ENCODE measurements at regions not wholly inside any gene's neighbourhood (a gene's known extent, or its start where the extent isn't known, plus 50 kb on each side); places are given as distances from the start of the nearest gene placed in this dataset.

- DNase-seq (ENCODE audit: low read depth, low spot score), result no peak
- ChIA-PET CTCF (no interaction called here), RAD21 (ENCODE audit: low non-redundant PET in 1 of 2, low total read pairs in 2 of 2, uncharacterized antibody in 2 of 2, unreplicated experiment in 2 of 2) (no interaction called here), POLR2A (no interaction called here)
- no peaks in the 10 kb centered on the region for H3K4me1 ChIP-seq (ENCODE audit: control insufficient read depth in 1 of 2, insufficient read depth in 2 of 2, low read length in 2 of 2)
- no peaks in the 10 kb centered on the region for H3K27me3 ChIP-seq (ENCODE audit: insufficient read depth, low read length)
- no peaks in the 10 kb centered on the region for H4K20me1 ChIP-seq (ENCODE audit: insufficient read depth)
- H3K79me2 ChIP-seq (ENCODE audit: insufficient read depth, low read length), result no peaks in the 10 kb centered on the region
- H3K36me3 ChIP-seq (ENCODE audit: control insufficient read depth in 1 of 2, insufficient read depth in 2 of 2, low read length in 2 of 2), result no peaks in the 10 kb centered on the region
- BruUV-seq (replicated peaks), result no TSS peak
- no peaks in the 10 kb centered on the region for H3K9me3 ChIP-seq (ENCODE audit: control insufficient read depth in 1 of 2, insufficient read depth in 1 of 2, low read depth in 1 of 2, low read length in 2 of 2)
- no peak overlapping the region for H3K27ac ChIP-seq (ENCODE audit: low read depth, low read length)
- H3K9me2 ChIP-seq (ENCODE audit: insufficient read depth), result no peaks in the 10 kb centered on the region
- no peak overlapping the region for H3K9ac ChIP-seq (ENCODE audit: low read length)
- no peak for ATAC-seq
- no peak overlapping the region for H3K4me2 ChIP-seq (ENCODE audit: low read length)
- no peak overlapping the region for H2AFZ ChIP-seq (ENCODE audit: low read depth, low read length, poor library complexity, severe bottlenecking)
- no peak overlapping the region for H3K4me3 ChIP-seq (replicated peaks in 1 of 2; ENCODE audit: low read depth in 1 of 2, low read length in 2 of 2)
- intact Hi-C loops (cut with micrococcal nuclease), result no loop called here
- TF ChIP-seq SIN3A (IDR thresholded peaks at IDR 0.05; ENCODE audit: low read depth), result no peak
- no peak for TF ChIP-seq POLR2A (IDR thresholded peaks at IDR 0.05; ENCODE audit: borderline replicate concordance, extremely low read depth, insufficient read depth, insufficient read length)
- no peak for TF ChIP-seq ZFX (IDR thresholded peaks at IDR 0.05)
- no peak for TF ChIP-seq FOSL1 (IDR thresholded peaks at IDR 0.05; ENCODE audit: low read depth)
- TF ChIP-seq, protein P1, sequence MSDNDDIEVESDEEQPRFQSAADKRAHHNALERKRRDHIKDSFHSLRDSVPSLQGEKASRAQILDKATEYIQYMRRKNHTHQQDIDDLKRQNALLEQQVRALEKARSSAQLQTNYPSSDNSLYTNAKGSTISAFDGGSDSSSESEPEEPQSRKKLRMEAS (IDR thresholded peaks at IDR 0.05), result no peak
- TF ChIP-seq JUND (IDR thresholded peaks at IDR 0.05), result no peak
- TF ChIP-seq RAD21 (IDR thresholded peaks at IDR 0.05; ENCODE audit: low read depth), result no peak
- no peak for TF ChIP-seq CBX3 (IDR thresholded peaks at IDR 0.05; ENCODE audit: low read depth)
- TF ChIP-seq, protein P2, sequence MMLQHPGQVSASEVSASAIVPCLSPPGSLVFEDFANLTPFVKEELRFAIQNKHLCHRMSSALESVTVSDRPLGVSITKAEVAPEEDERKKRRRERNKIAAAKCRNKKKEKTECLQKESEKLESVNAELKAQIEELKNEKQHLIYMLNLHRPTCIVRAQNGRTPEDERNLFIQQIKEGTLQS (IDR thresholded peaks at IDR 0.05), result no peak
- no peak for TF ChIP-seq YY1 (IDR thresholded peaks at IDR 0.05; ENCODE audit: extremely low read depth, insufficient replicate concordance, low read depth, low read length)
Observed at GRCh38 chr2:12397854-12398253, 318.9 kb upstream of the TRIB2 start.

DNA sequence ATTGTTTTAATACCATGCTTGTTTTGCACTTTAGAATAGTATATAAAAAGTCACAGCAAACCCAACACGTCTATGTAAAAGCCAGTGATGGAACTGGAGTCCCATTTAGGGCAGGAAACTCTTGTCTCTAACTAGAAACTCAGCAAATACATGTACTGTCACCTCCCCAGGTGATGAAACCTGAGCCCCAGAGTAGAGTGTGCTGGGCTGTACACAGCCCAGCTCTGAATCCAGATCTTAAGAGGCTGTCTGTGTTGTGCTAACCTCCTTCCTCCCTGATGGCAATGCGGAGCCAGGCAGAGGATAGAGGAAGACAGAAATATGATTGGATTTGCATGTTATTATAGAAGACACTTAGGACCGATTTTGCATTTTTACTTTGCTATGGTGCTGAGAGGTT, 317.5 kb upstream of the TRIB2 start:
- Histone ChIP-seq H3K4me1 (ENCODE audit: control insufficient read depth in 1 of 2, insufficient read depth in 2 of 2, low read length in 2 of 2) (no peaks in the 10 kb centered on the region), H2AFZ (ENCODE audit: low read depth, low read length, poor library complexity, severe bottlenecking) (no peak overlapping the region), H3K4me3 (replicated peaks in 1 of 2; ENCODE audit: low read depth in 1 of 2, low read length in 2 of 2) (no peak overlapping the region), H3K9ac (ENCODE audit: low read length) (no peak overlapping the region), H3K27ac (ENCODE audit: low read depth, low read length) (no peak overlapping the region), H4K20me1 (ENCODE audit: insufficient read depth) (no peaks in the 10 kb centered on the region), H3K79me2 (ENCODE audit: insufficient read depth, low read length) (no peaks in the 10 kb centered on the region), H3K27me3 (ENCODE audit: insufficient read depth, low read length) (no peaks in the 10 kb centered on the region), H3K4me2 (ENCODE audit: low read length) (no peak overlapping the region), H3K9me3 (ENCODE audit: control insufficient read depth in 1 of 2, insufficient read depth in 1 of 2, low read depth in 1 of 2, low read length in 2 of 2) (no peaks in the 10 kb centered on the region), H3K9me2 (ENCODE audit: insufficient read depth) (no peaks in the 10 kb centered on the region), H3K36me3 (ENCODE audit: control insufficient read depth in 1 of 2, insufficient read depth in 2 of 2, low read length in 2 of 2) (no peaks in the 10 kb centered on the region)
- BruUV-seq (replicated peaks), result no TSS peak
- ATAC-seq (no peak), DNase-seq (ENCODE audit: low read depth, low spot score) (no peak)
- RAD21 ChIA-PET (ENCODE audit: low non-redundant PET in 1 of 2, low total read pairs in 2 of 2, uncharacterized antibody in 2 of 2, unreplicated experiment in 2 of 2), result no interaction called here
- CTCF ChIA-PET, result no interaction called here
- intact Hi-C loops (cut with micrococcal nuclease), result no loop called here
- POLR2A ChIA-PET, result no interaction called here
- TF ChIP-seq, protein P2 (IDR thresholded peaks at IDR 0.05), result no peak
- TF ChIP-seq EZH2 (IDR thresholded peaks at IDR 0.05) (no peak), TCF7L2 (IDR thresholded peaks at IDR 0.05; ENCODE audit: borderline replicate concordance, extremely low read depth, insufficient read depth, insufficient read length) (no peak), CEBPB (IDR thresholded peaks at IDR 0.05; ENCODE audit: low read depth) (no peak), SP1 (IDR thresholded peaks at IDR 0.05; ENCODE audit: low read depth) (no peak), REST (IDR thresholded peaks at IDR 0.05; ENCODE audit: low read depth) (no peak), POLR2AphosphoS5 (IDR thresholded peaks at IDR 0.05; ENCODE audit: low read depth, low read length) (no peak), POLR2A (IDR thresholded peaks at IDR 0.05; ENCODE audit: borderline replicate concordance, extremely low read depth, insufficient read depth, insufficient read length) (no peak), ZFX (IDR thresholded peaks at IDR 0.05) (no peak)
- TF ChIP-seq, protein P3, sequence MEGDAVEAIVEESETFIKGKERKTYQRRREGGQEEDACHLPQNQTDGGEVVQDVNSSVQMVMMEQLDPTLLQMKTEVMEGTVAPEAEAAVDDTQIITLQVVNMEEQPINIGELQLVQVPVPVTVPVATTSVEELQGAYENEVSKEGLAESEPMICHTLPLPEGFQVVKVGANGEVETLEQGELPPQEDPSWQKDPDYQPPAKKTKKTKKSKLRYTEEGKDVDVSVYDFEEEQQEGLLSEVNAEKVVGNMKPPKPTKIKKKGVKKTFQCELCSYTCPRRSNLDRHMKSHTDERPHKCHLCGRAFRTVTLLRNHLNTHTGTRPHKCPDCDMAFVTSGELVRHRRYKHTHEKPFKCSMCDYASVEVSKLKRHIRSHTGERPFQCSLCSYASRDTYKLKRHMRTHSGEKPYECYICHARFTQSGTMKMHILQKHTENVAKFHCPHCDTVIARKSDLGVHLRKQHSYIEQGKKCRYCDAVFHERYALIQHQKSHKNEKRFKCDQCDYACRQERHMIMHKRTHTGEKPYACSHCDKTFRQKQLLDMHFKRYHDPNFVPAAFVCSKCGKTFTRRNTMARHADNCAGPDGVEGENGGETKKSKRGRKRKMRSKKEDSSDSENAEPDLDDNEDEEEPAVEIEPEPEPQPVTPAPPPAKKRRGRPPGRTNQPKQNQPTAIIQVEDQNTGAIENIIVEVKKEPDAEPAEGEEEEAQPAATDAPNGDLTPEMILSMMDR (IDR thresholded peaks at IDR 0.05 in 2 of 3, conservative IDR thresholded peaks at IDR 0.05 in 1 of 3; ENCODE audit: borderline replicate concordance in 1 of 3, insufficient read depth in 1 of 3, low read depth in 2 of 3, low read length in 2 of 3), result no peak
